HCT116 (cell line): ENCODE measurements at regions not wholly inside any gene's neighbourhood (a gene's known extent, or its start where the extent isn't known, plus 50 kb on each side); places are given as distances from the start of the nearest gene placed in this dataset.

ENCODE experiments used
- ATAC-seq: fragments of 200-7000 bp; cut with Tn5 transposase; 2 replicates; pipeline ENCODE4 v1.9.1; 2020; ENCODE audit warnings: mild to moderate bottlenecking, moderate library complexity
- BruUV-seq: library from RNA; stranded (reverse); fragments of 400-500 nt; replicated peaks from 2 replicates; lab custom pipeline; 2021; lab: Mats Ljungman, UMichigan
- CTCF ChIA-PET: fragments of 300-600 bp; sonication (Branson Sonifier 250); formaldehyde crosslinking; loops from one replicate; lab custom pipeline; 2021; ENCODE audit warnings: antibody characterized with exemption; lab: Charles Lee
- POLR2A ChIA-PET: fragments of 300-600, 350-600 bp; sonication (Branson Sonifier 250); formaldehyde crosslinking; loops from one replicate; lab custom pipeline; 2021; ENCODE audit warnings: antibody characterized with exemption; lab: Charles Lee
- RAD21 ChIA-PET, 2 experiments: fragments of 300-600 bp; sonication (Branson Sonifier 250); formaldehyde crosslinking; loops; one replicate each; lab custom pipeline; 2023; ENCODE audit warnings: low total read pairs in 2 of 2; ENCODE audit not compliant: uncharacterized antibody in 2 of 2, unreplicated experiment in 2 of 2, low non-redundant PET in 1 of 2; lab: Charles Lee
- DNase-seq: peaks from one replicate; pipeline ENCODE4 v3.0.0-alpha.2; 2010; ENCODE audit warnings: low read depth, low spot score
- H2AFZ ChIP-seq: fragments of 200-600 bp; shearing (Covaris generic), sonication (generic); 2 replicates; pipeline ENCODE4 v1.6.1; 2017; ENCODE audit warnings: low read depth, mixed run types, mixed read lengths, antibody characterized with exemption, low read length; ENCODE audit not compliant: poor library complexity, severe bottlenecking
- H3K27ac ChIP-seq: 2 replicates; pipeline ENCODE4 v1.5.1; 2012; ENCODE audit warnings: low read depth, low read length
- H3K27me3 ChIP-seq: fragments of 200-600 bp; sonication (generic); 2 replicates; pipeline ENCODE4 v1.6.1; 2016; ENCODE audit warnings: mixed run types, low read length, mixed read lengths; ENCODE audit not compliant: insufficient read depth
- H3K36me3 ChIP-seq, 2 experiments: fragments of 200-500 bp in 1 of 2; fragments of 200-600 bp in 1 of 2; sonication (Bioruptor generic) in 1 of 2; sonication (generic) in 1 of 2; 2 replicates each; pipeline versions ENCODE4 v1.5.1 to v1.6.1; 2014 to 2016; ENCODE audit warnings: low read length in 2 of 2, inconsistent platforms in 1 of 2, mixed read lengths in 1 of 2, mixed run types in 1 of 2; ENCODE audit not compliant: insufficient read depth in 2 of 2, control insufficient read depth in 1 of 2
- H3K4me1 ChIP-seq, 2 experiments: fragments of 200-600 bp in 1 of 2; sonication (generic) in 1 of 2; 2 replicates each; pipeline versions ENCODE4 v1.5.1 to v1.6.1; 2012 to 2017; ENCODE audit warnings: low read length in 2 of 2, inconsistent platforms in 1 of 2, mild to moderate bottlenecking in 1 of 2, mixed read lengths in 1 of 2, mixed run types in 1 of 2, moderate library complexity in 1 of 2; ENCODE audit not compliant: insufficient read depth in 2 of 2, control insufficient read depth in 1 of 2
- H3K4me2 ChIP-seq: fragments of 200-600 bp; sonication (generic); 2 replicates; pipeline ENCODE4 v1.6.1; 2017; ENCODE audit warnings: mixed run types, low read length, mixed read lengths
- H3K4me3 ChIP-seq, 2 experiments: fragments of 200-600 bp in 1 of 2; sonication (generic) in 1 of 2; replicated peaks in 1 of 2; 2 replicates each; pipeline ENCODE4 v1.5.1; 2011 to 2016; ENCODE audit warnings: low read length in 2 of 2, control low read depth in 1 of 2, low read depth in 1 of 2, mild to moderate bottlenecking in 1 of 2, mixed read lengths in 1 of 2, mixed run types in 1 of 2
- H3K79me2 ChIP-seq: fragments of 200-600 bp; sonication (generic); 2 replicates; pipeline ENCODE4 v1.6.1; 2017; ENCODE audit warnings: mild to moderate bottlenecking, mixed run types, low read length, moderate library complexity, mixed read lengths; ENCODE audit not compliant: insufficient read depth
- H3K9ac ChIP-seq: fragments of 200-600 bp; sonication (generic); 2 replicates; pipeline ENCODE4 v1.6.1; 2016; ENCODE audit warnings: low read length, mixed read lengths
- H3K9me2 ChIP-seq: fragments of 200-600 bp; sonication (generic), shearing (Covaris generic); 2 replicates; pipeline ENCODE4 v1.6.1; 2017; ENCODE audit warnings: mixed run types, mild to moderate bottlenecking, moderate library complexity; ENCODE audit not compliant: insufficient read depth
- H3K9me3 ChIP-seq, 2 experiments: fragments of 200-500 bp in 1 of 2; fragments of 200-600 bp in 1 of 2; sonication (Bioruptor generic) in 1 of 2; sonication (generic) in 1 of 2; 2 replicates each; pipeline ENCODE4 v1.6.1; 2014 to 2017; ENCODE audit warnings: low read length in 2 of 2, mixed read lengths in 2 of 2, inconsistent platforms in 1 of 2, low read depth in 1 of 2, mild to moderate bottlenecking in 1 of 2, mixed run types in 1 of 2, moderate library complexity in 1 of 2; ENCODE audit not compliant: control insufficient read depth in 1 of 2, insufficient read depth in 1 of 2
- H4K20me1 ChIP-seq: fragments of 200-600 bp; sonication (generic), shearing (Covaris generic); 2 replicates; pipeline ENCODE4 v1.6.1; 2017; ENCODE audit warnings: mixed run types, mild to moderate bottlenecking, moderate library complexity; ENCODE audit not compliant: insufficient read depth
- ATF3 ChIP-seq: IDR thresholded peaks from 2 replicates; pipeline ENCODE4 v1.6.1; 2012
- CBX3 ChIP-seq: IDR thresholded peaks from 2 replicates; pipeline ENCODE4 v1.6.1; 2012; ENCODE audit warnings: low read depth
- CEBPB ChIP-seq: IDR thresholded peaks from 2 replicates; pipeline ENCODE4 v1.6.1; 2012; ENCODE audit warnings: low read depth
- EGR1 ChIP-seq: IDR thresholded peaks from 2 replicates; pipeline ENCODE4 v1.6.1; 2012; ENCODE audit warnings: low read depth
- ELF1 ChIP-seq: IDR thresholded peaks from 2 replicates; pipeline ENCODE4 v1.6.1; 2012; ENCODE audit warnings: low read depth, borderline replicate concordance
- EZH2 ChIP-seq: fragments of 200-600 bp; sonication (generic); IDR thresholded peaks from 2 replicates; pipeline ENCODE4 v1.6.1; 2017; ENCODE audit warnings: antibody characterized with exemption, mixed run types
- EZH2phosphoT487 ChIP-seq: fragments of 200-600 bp; IDR thresholded peaks from 2 replicates; pipeline ENCODE4 v1.6.1; 2018; ENCODE audit warnings: antibody characterized with exemption, borderline replicate concordance
- FOSL1 ChIP-seq: IDR thresholded peaks from 2 replicates; pipeline ENCODE4 v1.6.1; 2012; ENCODE audit warnings: low read depth
- POLR2A ChIP-seq: IDR thresholded peaks from 2 replicates; pipeline ENCODE4 v1.7.0; 2011; ENCODE audit warnings: borderline replicate concordance; ENCODE audit not compliant: insufficient read depth, insufficient read length; ENCODE audit errors: extremely low read depth
- RAD21 ChIP-seq: IDR thresholded peaks from 2 replicates; pipeline ENCODE4 v1.6.1; 2012; ENCODE audit warnings: low read depth, mild to moderate bottlenecking
- REST ChIP-seq: IDR thresholded peaks from 2 replicates; pipeline ENCODE4 v1.6.1; 2012; ENCODE audit warnings: low read depth
- SIN3A ChIP-seq: IDR thresholded peaks from 2 replicates; pipeline ENCODE4 v1.6.1; 2012; ENCODE audit warnings: low read depth
- SRF ChIP-seq: IDR thresholded peaks from 2 replicates; pipeline ENCODE4 v1.6.1; 2012; ENCODE audit warnings: low read depth
- TCF7L2 ChIP-seq: IDR thresholded peaks from 2 replicates; pipeline ENCODE4 v1.7.0; 2011; ENCODE audit warnings: borderline replicate concordance, inconsistent platforms; ENCODE audit not compliant: insufficient read depth, insufficient read length; ENCODE audit errors: extremely low read depth
- ZFX ChIP-seq: fragments of 450-650 bp; IDR thresholded peaks from 2 replicates; pipeline ENCODE4 v1.6.1; 2017
- intact Hi-C: fragments of 100-400 bp; cut with micrococcal nuclease; formaldehyde crosslinking; loops from 2 replicates; pipeline ENCODE4 v1.10.0; 2022
- TF ChIP-seq, protein P1 (sequence below): IDR thresholded peaks from 2 replicates; pipeline ENCODE4 v1.6.1; 2011; ENCODE audit warnings: mild to moderate bottlenecking, low read length, moderate library complexity; ENCODE audit not compliant: insufficient replicate concordance; ENCODE audit errors: extremely low read depth
- TF ChIP-seq, protein P2 (sequence below), 3 experiments: fragments of 200-600 bp in 1 of 3; sonication (generic) in 1 of 3; IDR thresholded peaks in 2 of 3; conservative IDR thresholded peaks in 1 of 3; 2 replicates each; pipeline ENCODE4 v1.5.1; 2012 to 2017; ENCODE audit warnings: low read depth in 2 of 3, low read length in 2 of 3, antibody characterized with exemption in 1 of 3, borderline replicate concordance in 1 of 3, control low read depth in 1 of 3, mild to moderate bottlenecking in 1 of 3, mixed read lengths in 1 of 3, mixed run types in 1 of 3, moderate library complexity in 1 of 3; ENCODE audit not compliant: insufficient read depth in 1 of 3

DNA sequence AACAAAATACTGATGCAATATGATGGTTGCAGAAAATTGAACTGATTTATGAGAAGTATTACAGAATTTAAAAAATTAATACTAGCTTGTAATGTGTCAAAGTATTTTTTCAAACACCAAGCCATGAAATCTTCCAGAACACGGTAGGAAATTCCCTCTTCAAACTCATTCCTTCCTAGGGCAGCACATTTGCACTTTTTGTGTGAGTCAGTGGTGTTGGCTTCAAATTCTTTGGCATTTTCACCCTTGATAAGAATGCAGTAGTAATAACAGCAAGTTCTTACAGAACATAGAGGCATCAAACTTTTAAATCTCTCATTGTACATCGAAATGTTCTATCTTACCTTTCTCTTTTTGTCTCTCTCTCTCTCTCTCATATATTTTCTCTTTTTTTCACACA lies 191.8 kb downstream of the CGGBP1 start:
- H3K79me2 ChIP-seq = no peaks in the 10 kb centered on the region

More for the DNA sequence above, 191.8 kb downstream of the CGGBP1 start:
- H3K9me2 ChIP-seq = no peaks in the 10 kb centered on the region
- BruUV-seq = no TSS peak
- ChIA-PET POLR2A (no interaction called here), RAD21 (no interaction called here), CTCF (no interaction called here)
- DNase-seq (no peak), ATAC-seq (no peak)
- no peaks in the 10 kb centered on the region for H3K4me1 ChIP-seq
- H3K4me2 ChIP-seq = no peak overlapping the region
- H4K20me1 ChIP-seq = no peaks in the 10 kb centered on the region
- H3K9me3 ChIP-seq = no peaks in the 10 kb centered on the region
- no peak overlapping the region for H2AFZ ChIP-seq
- intact Hi-C loops = no loop called here
- H3K4me3 ChIP-seq = no peak overlapping the region
- no peak overlapping the region for H3K9ac ChIP-seq
- no peak overlapping the region for H3K27ac ChIP-seq
- TF ChIP-seq SIN3A (no peak), ATF3 (no peak), TCF7L2 (no peak), CBX3 (no peak), ELF1 (no peak), REST (no peak), CEBPB (no peak), RAD21 (no peak), SRF (no peak), EGR1 (no peak), POLR2A (no peak), FOSL1 (no peak), ZFX (no peak), EZH2phosphoT487 (no peak), EZH2 (no peak)
- TF ChIP-seq, protein P1, sequence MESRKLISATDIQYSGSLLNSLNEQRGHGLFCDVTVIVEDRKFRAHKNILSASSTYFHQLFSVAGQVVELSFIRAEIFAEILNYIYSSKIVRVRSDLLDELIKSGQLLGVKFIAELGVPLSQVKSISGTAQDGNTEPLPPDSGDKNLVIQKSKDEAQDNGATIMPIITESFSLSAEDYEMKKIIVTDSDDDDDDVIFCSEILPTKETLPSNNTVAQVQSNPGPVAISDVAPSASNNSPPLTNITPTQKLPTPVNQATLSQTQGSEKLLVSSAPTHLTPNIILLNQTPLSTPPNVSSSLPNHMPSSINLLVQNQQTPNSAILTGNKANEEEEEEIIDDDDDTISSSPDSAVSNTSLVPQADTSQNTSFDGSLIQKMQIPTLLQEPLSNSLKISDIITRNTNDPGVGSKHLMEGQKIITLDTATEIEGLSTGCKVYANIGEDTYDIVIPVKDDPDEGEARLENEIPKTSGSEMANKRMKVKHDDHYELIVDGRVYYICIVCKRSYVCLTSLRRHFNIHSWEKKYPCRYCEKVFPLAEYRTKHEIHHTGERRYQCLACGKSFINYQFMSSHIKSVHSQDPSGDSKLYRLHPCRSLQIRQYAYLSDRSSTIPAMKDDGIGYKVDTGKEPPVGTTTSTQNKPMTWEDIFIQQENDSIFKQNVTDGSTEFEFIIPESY = no peak
- TF ChIP-seq, protein P2, sequence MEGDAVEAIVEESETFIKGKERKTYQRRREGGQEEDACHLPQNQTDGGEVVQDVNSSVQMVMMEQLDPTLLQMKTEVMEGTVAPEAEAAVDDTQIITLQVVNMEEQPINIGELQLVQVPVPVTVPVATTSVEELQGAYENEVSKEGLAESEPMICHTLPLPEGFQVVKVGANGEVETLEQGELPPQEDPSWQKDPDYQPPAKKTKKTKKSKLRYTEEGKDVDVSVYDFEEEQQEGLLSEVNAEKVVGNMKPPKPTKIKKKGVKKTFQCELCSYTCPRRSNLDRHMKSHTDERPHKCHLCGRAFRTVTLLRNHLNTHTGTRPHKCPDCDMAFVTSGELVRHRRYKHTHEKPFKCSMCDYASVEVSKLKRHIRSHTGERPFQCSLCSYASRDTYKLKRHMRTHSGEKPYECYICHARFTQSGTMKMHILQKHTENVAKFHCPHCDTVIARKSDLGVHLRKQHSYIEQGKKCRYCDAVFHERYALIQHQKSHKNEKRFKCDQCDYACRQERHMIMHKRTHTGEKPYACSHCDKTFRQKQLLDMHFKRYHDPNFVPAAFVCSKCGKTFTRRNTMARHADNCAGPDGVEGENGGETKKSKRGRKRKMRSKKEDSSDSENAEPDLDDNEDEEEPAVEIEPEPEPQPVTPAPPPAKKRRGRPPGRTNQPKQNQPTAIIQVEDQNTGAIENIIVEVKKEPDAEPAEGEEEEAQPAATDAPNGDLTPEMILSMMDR (IDR thresholded peaks at IDR 0.05 in 2 of 3, conservative IDR thresholded peaks at IDR 0.05 in 1 of 3; ENCODE audit: borderline replicate concordance in 1 of 3, insufficient read depth in 1 of 3, low read depth in 2 of 3, low read length in 2 of 3) = no peak
- H3K36me3 ChIP-seq = no peaks in the 10 kb centered on the region
- no peaks in the 10 kb centered on the region for H3K27me3 ChIP-seq
